ENCODE measurements at regions not wholly inside any gene's neighbourhood (a gene's known extent, or its start where the extent isn't known, plus 50 kb on each side); places are given as distances from the start of the nearest gene placed in this dataset.
A peak's percentile ranks its signal among the peaks of the same experiment; 100 is the strongest.

GRCh38 chr4:38189445-38189844 lies 229.2 kb downstream of the PTTG2 start:
- intact Hi-C loops (cut with DNase I): no loop called here
- DNase-seq: no peak
- no peak for TF ChIP-seq CTCF (IDR thresholded peaks at IDR 0.05)
- no peak for TF ChIP-seq POLR2A (IDR thresholded peaks at IDR 0.05)
- H3K36me3 ChIP-seq: no peaks in the 10 kb centered on the region
- 88 to 89% methylated on average over 3 of the region's 3 CpGs for WGBS, 2 donors
- H3K4me3 ChIP-seq (replicated peaks in 1 of 3): no peak overlapping the region
- H3K27me3 ChIP-seq: no peaks in the 10 kb centered on the region
- H3K4me1 ChIP-seq: peaks cover 18 to 35% of the 10 kb centered on the region in 2 donors
- no peaks in the 10 kb centered on the region for H3K9me3 ChIP-seq
- H3K27ac ChIP-seq: no peak overlapping the region

- TF ChIP-seq CTCF (IDR thresholded peaks at IDR 0.05) (no peak), POLR2A (IDR thresholded peaks at IDR 0.05) (no peak)
- Histone ChIP-seq H3K36me3 (no peaks in the 10 kb centered on the region), H3K4me1 (peaks cover 19 to 44% of the 10 kb centered on the region in 2 donors), H3K27me3 (no peaks in the 10 kb centered on the region), H3K9me3 (no peaks in the 10 kb centered on the region), H3K4me3 (replicated peaks in 1 of 3) (no peak overlapping the region), H3K27ac (peak overlapping the region in 1 of 3 donors; percentile 46)
- no peak for DNase-seq
- intact Hi-C loops (cut with DNase I): loop anchor here (10.0 kb wide), 1 partner anchor 124 kb away; no protein-coding TSS in a partner anchor
- 40 to 46% methylated on average over 4 of the region's 4 CpGs for WGBS, 2 donors
Measured at GRCh38 chr4:38190717-38191178, 230.6 kb downstream of the PTTG2 start.

GRCh38 chr4:38192516-38192915 lies 232.3 kb downstream of the PTTG2 start:
- DNase-seq: no peak
- intact Hi-C loops (cut with DNase I): loop anchor here (10.0 kb wide), 1 partner anchor 122 kb away; no protein-coding TSS in a partner anchor
- no peaks in the 10 kb centered on the region for H3K9me3 ChIP-seq
- peak overlapping the region; percentile 55 to 75 (median 64) for H3K27ac ChIP-seq
- WGBS, 2 donors: 75 to 80% methylated on average over 3 of the region's 3 CpGs
- H3K27me3 ChIP-seq: no peaks in the 10 kb centered on the region
- TF ChIP-seq CTCF (IDR thresholded peaks at IDR 0.05) (no peak), POLR2A (IDR thresholded peaks at IDR 0.05) (no peak)
- no peaks in the 10 kb centered on the region for H3K36me3 ChIP-seq
- no peak overlapping the region for H3K4me3 ChIP-seq (replicated peaks in 1 of 3)
- H3K4me1 ChIP-seq: peaks cover 19 to 44% of the 10 kb centered on the region in 2 donors

GRCh38 chr4:38193236-38193863 lies 233.2 kb downstream of the PTTG2 start:
- DNase-seq: peak; percentile 80 to 84
- peaks cover 19 to 44% of the 10 kb centered on the region in 2 donors for H3K4me1 ChIP-seq
- H3K9me3 ChIP-seq: no peaks in the 10 kb centered on the region
- no peaks in the 10 kb centered on the region for H3K27me3 ChIP-seq
- intact Hi-C loops (cut with DNase I): loop anchor here (10.0 kb wide), 1 partner anchor 121 kb away; no protein-coding TSS in a partner anchor
- peak in 1 of 6 experiments; percentile 0 for TF ChIP-seq CTCF (IDR thresholded peaks at IDR 0.05)
- no peak for TF ChIP-seq POLR2A (IDR thresholded peaks at IDR 0.05)
- WGBS, 2 donors: 15 to 47% methylated on average over 2 of the region's 2 CpGs
- H3K27ac ChIP-seq: peak overlapping the region; percentile 56 to 75 (median 74)
- H3K4me3 ChIP-seq (replicated peaks in 1 of 3): no peak overlapping the region
- no peaks in the 10 kb centered on the region for H3K36me3 ChIP-seq

- DNase-seq: no peak
- Histone ChIP-seq H3K27ac (peak overlapping the region; percentile 56 to 75 (median 74)), H3K36me3 (no peaks in the 10 kb centered on the region), H3K9me3 (no peaks in the 10 kb centered on the region), H3K27me3 (no peaks in the 10 kb centered on the region), H3K4me1 (peaks cover 19 to 44% of the 10 kb centered on the region in 2 donors), H3K4me3 (replicated peaks in 1 of 3) (no peak overlapping the region)
- WGBS, 2 donors: 65 to 68% methylated on average over 2 of the region's 2 CpGs
- intact Hi-C loops (cut with DNase I): loop anchor here (10.0 kb wide), 1 partner anchor 121 kb away; no protein-coding TSS in a partner anchor
- TF ChIP-seq CTCF (IDR thresholded peaks at IDR 0.05): no peak
- TF ChIP-seq POLR2A (IDR thresholded peaks at IDR 0.05): no peak
Measured at GRCh38 chr4:38194047-38194602, 233.9 kb downstream of the PTTG2 start.
